HCEC 1CT (cell line): ENCODE measurements at regions not wholly inside any gene's neighbourhood (a gene's known extent, or its start where the extent isn't known, plus 50 kb on each side); places are given as distances from the start of the nearest gene placed in this dataset.

Experiments used
- DNase-seq: peaks from one replicate; pipeline ENCODE4 v3.0.0-alpha.2; 2017

- DNase-seq = no peak
Measured at GRCh38 chr2:205937211-205937610, 148.8 kb downstream of the INO80D start.

GRCh38 chr2:205936446-205936845 is 149.5 kb downstream of the INO80D start:
- DNase-seq = no peak

- peak; percentile 19 for DNase-seq
Measured at GRCh38 chr2:205934443-205934842, 151.5 kb downstream of the INO80D start.

- DNase-seq = no peak
Measured at GRCh38 chr2:205932861-205933260, 153.1 kb downstream of the INO80D start.

- no peak for DNase-seq
Measured at GRCh38 chr2:205931388-205931787, 154.6 kb downstream of the INO80D start.

- peak; percentile 61 for DNase-seq
Measured at GRCh38 chr2:205930209-205930608, 155.8 kb downstream of the INO80D start.

GRCh38 chr2:205929246-205929942 is 156.6 kb downstream of the INO80D start:
- no peak for DNase-seq

GRCh38 chr2:205925373-205926337 is 160.3 kb downstream of the INO80D start:
- peak; percentile 49 for DNase-seq

GRCh38 chr2:205924676-205925075 is 161.3 kb downstream of the INO80D start:
- no peak for DNase-seq

- no peak for DNase-seq
Measured at GRCh38 chr2:205915130-205915524, 170.8 kb downstream of the INO80D start.

GRCh38 chr2:205914213-205915129 is 171.5 kb downstream of the INO80D start:
- DNase-seq = no peak

- DNase-seq = no peak
Measured at GRCh38 chr2:205913668-205914067, 172.3 kb downstream of the INO80D start.

GRCh38 chr2:205911306-205911705 is 174.7 kb downstream of the INO80D start:
- no peak for DNase-seq

GRCh38 chr2:205909184-205909572 is 176.8 kb downstream of the INO80D start:
- no peak for DNase-seq

- DNase-seq = no peak
Measured at GRCh38 chr2:205908212-205909183, 177.5 kb downstream of the INO80D start.

GRCh38 chr2:205906419-205906818 is 179.6 kb downstream of the INO80D start:
- DNase-seq = no peak

- no peak for DNase-seq
Measured at GRCh38 chr2:205905576-205905975, 180.4 kb downstream of the INO80D start.

GRCh38 chr2:205904873-205905272 is 181.1 kb downstream of the INO80D start:
- no peak for DNase-seq

GRCh38 chr2:205903549-205904129 is 182.3 kb downstream of the INO80D start:
- peak; percentile 17 for DNase-seq

- no peak for DNase-seq
Measured at GRCh38 chr2:205902900-205903237, 183.1 kb downstream of the INO80D start.
